ENCODE measurements at regions not wholly inside any gene's neighbourhood (a gene's known extent, or its start where the extent isn't known, plus 50 kb on each side); places are given as distances from the start of the nearest gene placed in this dataset.

DNA sequence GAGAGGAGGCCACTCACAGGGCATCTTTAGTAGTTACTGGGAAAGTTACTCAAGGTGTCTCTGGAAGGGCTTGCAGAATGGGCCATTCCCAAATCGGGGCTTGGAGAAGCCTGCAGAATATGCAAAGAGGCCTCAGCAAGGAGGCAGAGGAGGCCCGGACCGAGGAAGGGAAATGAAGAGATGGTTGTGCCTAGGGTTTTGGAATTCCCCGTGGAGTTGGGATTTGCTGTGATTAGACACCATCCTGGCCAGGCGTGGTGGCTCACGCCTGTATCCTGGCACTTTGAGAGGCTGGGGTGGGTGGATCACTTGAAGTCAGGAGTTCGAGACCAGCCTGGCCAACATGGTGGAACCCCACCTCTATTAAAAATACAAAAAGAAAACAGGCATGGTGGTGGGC lies 193.0 kb downstream of the IRF8 start:
- no peak for DNase-seq (ENCODE audit: low read depth)

DNA sequence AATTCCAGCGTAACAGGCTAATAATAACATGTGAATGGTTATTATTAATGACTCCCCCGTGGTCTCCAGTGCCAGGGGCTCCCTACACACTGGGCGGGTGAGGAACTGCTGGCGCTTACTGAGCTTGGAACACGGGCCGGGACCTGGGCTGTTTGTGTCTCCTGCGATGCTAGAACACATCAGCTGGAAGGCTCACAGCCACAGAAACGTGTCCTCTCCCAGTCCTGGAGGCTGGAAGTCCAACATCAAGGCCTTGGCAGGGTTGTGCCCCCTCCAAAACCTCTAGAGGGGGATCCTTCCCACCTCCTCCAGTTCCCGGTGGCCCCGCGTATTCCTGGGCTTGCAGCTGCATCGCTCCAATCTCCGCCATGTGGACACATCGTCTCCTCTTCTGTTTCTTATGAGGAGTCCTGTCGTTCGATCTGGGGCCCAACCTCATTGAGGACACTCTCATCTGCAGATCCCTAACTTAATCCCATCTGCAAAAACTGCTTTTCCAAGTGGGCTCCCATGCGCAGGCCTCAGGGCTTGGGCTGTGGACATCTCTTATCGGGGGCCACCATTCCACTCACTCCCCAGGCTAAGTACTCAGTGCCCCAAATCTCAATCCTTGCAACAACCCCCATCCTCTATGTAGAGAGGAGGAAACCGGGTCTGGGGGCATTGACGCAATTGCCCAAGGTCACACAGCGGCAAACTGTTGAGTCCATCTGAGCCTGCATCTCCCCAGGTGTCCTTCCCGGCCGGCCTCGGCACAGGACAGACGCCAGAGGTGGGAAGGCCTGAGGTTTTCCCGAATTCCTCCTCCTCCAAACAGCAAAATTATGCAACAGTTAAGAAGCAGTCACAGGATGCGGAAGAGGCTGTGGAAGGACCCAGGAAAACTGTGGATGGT lies 193.9 kb downstream of the IRF8 start:
- no peak for DNase-seq (ENCODE audit: low read depth)

DNA sequence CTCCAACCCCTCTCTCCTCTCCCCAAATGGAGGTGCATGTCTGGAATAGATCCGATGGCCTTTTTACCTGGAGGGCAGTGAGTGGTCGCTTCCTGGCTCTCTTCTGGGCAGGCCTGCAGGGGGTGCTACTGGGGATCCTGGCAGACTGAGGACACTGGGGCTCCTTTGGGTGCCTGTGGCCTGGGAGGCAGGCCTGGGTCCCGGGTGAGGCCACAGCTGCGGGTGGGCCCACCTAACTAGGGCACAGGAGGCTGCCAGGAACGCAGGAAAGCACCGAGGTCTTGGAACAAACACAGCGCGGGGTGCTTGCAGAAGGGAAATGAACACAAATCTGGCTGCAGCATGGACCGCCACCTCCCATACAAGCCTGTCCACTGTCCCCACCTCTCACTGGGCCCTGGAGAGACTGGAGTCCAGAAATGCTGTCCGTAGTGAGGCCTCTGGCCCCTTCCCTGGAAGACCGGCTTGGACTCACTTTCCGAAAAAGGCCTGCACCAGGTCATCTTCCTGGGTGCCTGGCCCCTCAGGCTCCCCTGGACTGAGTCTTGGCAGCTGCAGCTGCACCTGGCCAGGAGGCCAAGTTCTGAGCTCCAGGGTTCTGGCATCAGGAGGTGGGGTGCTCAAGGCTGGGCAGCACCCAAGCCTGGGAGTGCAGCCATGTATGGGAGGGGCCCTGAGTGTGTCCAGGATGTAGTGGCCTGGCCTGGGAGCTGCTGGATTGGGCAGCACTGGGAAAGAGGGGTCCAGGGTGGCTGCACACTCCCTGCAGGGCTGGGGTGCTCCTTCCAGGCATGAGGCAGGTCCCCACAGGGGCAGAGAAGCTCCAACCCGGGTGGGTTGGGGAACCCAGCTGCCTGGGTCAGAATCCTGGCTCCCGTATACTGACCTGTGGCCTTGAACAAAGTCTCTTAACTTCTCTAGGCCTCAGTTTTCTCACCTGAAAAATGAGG lies 195.1 kb downstream of the IRF8 start:
- DNase-seq (ENCODE audit: low read depth): no peak

DNA sequence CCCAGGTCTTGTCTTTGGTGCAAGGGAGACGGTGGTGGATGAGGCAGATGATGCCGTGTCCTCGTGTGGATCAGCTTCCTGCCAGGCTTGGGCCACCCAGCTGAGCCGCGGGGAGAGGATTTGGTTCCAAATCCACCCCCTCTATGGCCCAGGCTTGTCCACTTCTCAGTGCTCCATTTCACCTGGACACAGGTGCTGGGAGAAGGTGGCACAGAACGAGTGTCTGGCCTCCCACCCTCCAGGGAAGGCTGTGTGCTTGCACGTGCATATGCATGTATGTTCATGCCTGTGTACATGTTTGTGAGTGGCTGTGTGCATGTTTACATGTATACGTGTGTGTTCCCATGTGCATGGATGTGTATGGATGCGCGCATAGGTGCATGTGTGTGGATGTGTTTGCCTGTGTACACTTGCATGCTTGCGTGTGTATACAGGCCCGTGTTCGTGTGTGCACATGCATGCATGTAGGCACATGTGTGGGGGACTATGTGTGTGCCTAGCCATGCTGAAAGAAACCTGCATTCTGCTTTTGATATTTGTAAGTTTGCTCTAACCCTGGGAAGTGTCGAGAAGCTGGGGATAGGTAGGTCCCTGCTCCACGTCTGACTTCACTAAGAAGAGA lies 196.3 kb downstream of the IRF8 start:
- DNase-seq (ENCODE audit: low read depth): no peak

DNA sequence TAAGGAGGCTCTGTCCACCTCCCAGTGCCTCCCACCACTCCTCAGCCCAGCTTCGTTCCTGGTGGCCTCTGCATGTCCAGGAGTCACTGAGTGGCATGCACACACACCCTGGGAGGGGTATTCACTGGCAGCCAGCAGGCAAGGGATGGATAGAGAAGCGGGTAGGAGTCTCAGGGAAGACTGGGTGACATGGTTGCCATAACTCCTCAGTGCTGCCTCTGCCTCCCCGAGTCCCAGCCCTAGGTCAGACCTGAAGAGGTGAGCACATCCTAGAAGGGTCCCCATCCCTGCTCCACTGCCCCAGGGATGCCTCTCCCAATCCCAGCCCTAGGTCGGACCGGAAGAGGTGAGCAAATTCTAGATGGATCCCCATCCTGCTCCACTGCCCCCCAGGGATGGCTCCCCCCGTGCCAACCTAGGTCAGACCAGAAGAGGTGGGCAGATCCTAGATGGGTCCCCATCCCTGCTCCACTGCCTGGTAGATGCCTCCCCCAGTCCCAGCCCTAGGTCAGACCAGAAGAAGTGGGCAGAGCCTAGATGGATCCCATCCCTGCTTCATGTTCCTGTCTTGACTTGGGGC lies 197.0 kb downstream of the IRF8 start:
- DNase-seq (ENCODE audit: low read depth): no peak

DNA sequence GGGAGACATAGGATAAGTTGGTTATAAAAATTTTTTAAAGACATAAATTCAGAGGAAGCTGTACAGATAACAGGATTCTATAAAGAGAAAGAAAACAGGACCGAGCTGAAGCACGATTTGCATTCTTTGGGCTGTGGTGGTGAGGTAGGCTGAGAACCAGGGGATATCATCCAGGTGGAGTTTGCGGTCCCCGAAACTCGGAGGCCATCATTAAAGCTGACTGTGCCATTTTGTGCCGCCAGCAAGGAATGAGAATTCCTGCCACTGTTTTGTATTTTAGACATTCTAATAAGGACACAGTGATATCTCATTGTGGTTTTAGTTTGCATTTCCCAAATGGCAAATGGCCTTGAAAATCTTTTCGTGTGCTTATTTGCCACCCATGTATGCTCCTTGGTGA lies 197.9 kb downstream of the IRF8 start:
- no peak for DNase-seq (ENCODE audit: low read depth)

DNA sequence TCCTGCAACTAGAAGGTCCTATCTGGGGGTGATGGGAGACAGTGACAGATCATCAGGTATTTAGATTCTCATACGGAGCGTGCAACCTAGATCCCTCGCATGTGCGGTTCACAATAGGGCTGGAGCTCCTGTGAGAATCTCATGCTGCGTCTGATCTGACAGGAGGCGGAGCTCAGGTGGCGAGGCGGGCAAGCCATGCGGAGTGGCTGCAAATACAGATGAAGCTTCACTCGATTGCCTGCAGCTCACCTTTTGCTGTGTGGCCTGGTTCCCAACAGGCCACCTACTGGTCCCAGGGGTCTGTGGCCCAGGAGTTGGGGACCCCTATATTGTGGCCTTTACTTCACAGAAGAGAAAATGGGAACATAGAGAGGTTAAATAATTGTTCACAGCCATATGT lies 200.4 kb downstream of the IRF8 start:
- no peak for DNase-seq (ENCODE audit: low read depth)

DNA sequence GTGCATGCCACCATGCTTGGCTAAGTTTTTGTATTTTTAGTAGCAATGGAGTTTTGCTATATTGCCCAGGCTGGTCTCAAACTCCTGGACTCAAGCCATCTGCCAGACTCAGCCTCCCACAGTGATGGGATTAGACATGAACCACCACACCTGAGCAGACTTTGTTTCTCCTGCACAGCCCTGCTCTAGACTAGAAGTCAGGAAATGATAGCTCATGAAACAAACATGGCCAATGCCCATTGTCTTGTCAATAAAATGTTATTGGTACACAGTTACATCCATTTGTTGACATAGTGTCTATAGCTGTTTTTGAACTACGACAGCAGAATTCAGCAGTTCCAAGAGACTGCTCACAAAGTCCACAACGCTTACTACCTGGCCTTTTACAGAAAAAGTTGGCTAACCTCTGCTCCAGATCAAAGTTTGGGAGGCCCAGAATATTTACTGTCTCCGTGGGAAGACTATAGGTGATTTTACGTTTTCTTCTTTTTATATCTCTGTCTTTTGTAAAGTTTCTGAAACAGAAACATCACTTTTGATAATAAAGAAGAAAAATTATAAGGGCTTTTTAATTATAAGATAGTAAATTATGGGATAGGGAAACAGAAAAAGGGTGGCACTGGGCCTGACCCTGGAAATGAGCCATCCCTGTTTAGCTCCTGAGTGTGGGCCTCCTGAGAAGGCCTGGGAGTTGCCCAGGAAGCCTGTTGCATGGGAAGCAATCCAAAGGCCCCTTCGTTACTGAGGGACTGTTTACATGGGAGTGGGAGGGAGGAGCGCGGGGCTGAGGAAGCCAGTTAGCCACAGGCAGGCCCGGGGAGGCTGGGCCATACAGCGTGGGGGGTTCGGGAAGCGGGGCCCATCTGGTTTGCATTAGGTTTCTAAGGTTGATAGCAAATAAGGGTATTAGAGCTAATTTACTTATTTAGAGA lies 201.5 kb downstream of the IRF8 start:
- DNase-seq (ENCODE audit: low read depth): no peak

DNA sequence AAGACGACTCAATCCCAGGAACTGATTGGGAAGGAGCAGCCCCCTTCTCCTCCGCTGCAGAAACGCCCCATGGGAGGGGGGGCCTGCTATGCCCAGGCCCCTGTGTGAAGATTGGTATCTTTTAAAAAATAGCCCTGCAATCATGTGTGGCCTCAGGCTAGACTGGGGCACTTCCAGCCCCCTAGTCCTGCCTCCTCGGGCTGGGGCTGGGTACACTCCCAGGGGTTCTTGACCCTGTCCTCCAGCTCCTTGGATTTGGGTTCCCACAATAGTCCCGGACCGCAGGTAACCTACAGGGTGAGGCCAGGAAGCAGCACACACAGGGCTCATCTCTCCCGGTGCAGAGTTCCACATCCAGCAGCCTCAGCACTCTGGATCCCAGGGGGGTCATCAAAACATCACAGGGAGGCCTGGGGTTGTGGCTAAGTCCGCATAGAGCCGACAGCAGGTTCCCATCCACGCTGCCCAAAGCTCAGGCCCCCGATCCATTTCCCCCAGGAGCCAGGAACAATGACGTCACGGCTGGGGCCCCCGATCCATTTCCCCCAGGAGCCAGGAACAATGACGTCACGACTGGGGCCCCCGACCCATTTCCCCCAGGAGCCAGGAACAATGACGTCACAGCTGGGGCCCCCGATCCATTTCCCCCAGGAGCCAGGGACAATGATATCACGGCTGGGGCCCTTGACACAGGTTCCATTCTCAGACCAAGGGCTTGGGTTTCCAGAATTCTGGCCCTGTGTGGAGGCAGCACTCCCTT lies 202.4 kb downstream of the IRF8 start:
- no peak for DNase-seq (ENCODE audit: low read depth)

DNA sequence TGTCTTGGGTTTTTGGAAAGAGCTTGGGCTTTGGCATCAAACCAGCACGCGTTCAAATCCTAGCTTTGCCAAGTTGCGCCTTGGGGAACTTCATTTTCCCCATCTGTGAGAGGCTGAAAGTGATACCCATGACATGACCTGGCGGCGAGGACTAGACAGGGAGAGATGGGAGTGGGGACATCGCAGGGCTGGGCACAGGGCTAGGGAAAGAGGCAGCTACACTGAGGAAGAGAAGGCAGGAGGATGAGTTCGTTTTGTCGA lies 202.9 kb downstream of the IRF8 start:
- DNase-seq (ENCODE audit: low read depth): no peak

DNA sequence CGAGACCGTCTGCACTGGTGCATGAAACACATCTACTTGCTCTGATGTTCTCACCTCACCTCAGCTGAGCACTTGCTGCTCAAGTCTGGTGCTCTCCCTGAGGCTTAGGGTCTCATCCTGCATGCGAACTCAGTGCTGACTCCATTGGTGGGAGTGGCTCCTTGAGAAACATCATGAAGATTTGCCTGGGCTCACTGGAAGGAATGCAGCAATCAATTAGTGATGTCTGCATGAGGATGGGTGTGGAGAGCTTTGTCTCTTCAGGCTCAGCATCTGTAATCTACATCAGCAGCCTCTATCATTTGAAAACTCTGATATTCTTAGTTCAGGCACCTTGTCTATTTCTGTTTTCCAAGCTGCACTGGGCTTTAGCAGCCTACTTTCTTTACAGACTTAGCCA lies 204.4 kb downstream of the IRF8 start:
- no peak for DNase-seq (ENCODE audit: low read depth)

DNA sequence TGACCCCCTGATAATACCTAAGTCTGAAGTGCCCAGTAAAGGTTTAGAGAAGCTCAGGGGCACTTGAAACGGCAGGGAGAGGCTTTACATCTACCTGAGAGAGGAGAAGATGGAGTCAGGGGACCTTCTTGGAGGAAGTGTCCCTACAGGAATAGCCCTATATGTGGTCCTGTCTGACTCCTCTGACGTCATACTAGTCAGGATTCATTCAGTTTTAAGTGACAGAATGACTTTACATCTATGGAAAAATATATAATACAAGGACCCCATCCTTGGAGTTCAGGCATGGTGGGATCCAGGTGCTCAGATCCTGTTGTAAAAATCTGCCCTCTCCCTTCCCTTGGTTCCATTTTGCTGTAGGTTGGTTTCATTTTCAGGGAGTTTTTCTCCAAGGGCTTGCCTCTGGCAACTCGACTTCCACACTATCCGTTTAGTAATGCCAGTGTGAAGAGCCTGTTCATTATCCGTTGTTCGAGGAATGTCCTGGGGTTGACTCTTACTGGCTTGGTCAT lies 205.6 kb downstream of the IRF8 start:
- no peak for DNase-seq (ENCODE audit: low read depth)

DNA sequence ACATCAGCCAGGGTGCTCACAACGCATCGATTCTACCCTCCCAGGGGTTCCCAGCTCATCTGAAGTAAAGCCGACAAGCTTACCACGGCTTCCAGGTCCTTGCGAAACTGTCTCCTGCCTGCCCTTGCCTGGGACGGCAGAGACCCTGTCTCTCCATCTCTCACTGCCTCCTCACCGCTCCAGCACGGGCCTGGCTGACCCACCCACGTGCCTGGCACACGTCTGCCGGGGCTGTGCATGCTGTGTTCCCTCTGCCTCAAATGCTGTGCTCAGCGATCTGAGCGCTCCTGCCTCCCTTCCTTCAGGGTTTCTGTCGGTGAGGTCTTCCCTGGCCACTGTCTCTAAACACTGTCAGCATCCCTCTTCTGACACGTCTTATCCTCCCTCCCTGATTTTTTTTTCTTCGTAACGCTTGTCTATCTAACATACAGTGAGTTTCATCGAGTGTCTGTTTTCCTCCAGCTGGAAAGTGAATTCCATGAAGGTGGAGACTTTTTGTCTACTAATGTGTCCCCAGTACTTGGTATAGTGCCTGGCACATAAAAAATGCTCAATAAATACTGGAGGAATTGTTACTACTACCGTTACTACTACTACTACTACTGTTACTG lies 208.4 kb downstream of the IRF8 start:
- no peak for DNase-seq (ENCODE audit: low read depth)

DNA sequence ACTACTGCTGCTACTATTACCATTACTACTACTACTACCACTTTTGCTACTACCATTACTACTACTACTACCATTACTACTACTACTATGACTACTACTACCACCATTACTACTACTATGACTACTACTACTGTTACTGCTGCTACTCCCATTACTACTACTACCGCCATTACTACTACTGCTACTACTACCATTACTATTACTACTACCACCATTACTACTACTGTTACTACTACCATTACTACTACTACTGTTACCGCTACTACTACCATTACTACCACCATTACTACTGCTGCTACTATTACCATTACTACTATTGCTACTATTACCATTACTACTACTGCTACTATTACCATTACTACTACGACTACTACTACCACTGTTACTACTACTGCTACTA lies 209.1 kb downstream of the IRF8 start:
- DNase-seq (ENCODE audit: low read depth): no peak

DNA sequence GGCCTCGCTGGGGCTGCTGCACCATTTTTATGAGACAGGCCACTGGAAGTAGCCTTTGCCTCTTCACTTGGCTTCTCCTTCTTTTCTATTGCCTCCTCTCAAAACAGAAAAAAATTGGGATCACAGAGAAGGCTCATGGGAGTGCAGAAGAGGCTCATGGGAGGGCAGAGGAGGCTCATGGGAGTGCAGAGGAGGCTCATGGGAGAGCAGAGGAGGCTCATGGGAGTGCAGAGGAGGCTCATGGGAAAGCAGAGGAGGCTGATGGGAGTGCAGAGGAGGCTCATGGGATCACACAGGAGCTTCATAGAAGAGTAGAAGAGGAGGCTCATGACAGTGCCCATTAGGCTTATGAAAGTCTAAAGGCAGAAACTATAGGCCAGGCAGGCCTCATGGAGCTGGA lies 211.2 kb downstream of the IRF8 start:
- no peak for DNase-seq (ENCODE audit: low read depth)

DNA sequence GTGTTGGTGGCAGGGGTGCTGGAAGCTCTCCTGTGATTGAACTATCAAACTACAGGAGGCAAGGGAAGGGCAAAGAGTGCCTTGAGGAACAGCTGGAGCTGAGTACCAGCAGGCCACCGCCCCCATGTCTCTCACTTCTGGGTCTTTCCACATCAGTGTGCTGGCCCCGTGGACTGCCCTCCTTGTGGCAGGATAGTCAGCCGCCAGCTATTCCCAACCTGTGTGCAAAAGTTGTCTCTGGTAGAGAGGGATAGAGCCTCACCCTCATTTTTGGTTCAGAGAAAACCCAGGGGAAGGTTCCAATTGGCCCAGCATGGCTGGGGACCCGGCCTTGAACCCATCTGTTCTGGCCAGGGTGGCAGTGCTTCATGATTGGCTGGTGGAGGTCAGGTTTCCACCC lies 211.8 kb downstream of the IRF8 start:
- no peak for DNase-seq (ENCODE audit: low read depth)

DNA sequence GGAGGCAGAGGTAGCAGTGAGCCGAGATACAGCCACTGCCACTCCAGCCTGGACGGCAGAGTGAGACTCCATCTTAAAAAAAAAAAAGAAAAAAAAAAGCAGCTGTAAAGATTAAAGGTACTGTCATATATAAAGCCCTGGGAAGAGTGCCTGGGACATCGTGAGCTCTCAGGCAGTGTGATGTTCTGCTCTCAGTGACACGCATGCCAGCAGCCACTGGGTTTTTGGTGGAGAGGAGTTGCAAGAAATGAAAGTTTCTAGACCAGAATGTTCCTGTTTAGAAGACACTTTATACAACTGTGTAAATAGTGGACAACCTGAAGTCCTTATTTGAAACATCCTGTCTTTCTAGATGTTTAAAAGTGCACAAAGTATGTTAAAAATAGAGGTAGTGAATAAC lies 213.2 kb downstream of the IRF8 start:
- no peak for DNase-seq (ENCODE audit: low read depth)

DNA sequence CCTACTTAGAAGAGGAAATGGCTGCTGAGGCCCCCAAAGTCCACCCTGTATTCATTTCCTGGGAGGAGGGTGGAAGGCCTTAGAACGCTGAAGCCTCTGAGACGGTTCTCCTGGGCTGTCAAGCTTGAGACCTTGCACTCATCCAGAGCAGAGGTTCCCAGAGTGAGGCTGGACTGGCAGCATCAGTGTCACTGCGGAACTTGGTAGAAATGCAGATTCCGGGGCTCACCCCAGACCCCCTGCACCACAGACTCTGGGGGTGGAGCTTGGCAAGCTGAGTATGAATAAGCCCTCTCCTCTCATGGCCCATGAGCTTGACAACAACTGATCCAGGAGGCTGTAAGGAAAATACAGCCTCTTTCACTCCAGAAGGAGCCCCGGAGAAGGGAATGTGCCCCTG lies 218.3 kb downstream of the IRF8 start:
- DNase-seq (ENCODE audit: low read depth): no peak

DNA sequence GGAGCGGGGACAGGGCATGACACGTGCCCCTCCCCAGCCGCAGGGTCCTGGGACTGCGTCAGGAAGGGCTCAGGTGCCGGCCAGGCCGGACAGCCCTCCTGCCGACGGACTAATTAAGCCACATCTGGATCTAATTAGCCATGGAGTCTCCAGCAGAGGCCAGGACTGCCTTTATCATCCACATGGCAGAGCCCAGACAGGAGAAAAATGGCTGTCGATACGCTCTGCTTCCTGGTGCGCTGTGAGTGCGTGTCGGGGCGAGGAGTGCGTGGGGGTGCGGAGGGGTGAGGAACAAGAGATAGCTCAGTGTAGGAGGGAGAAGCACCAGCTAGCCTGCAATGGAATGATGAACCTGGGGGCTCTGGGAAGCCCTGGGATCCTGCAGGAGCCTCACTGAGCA lies 218.8 kb downstream of the IRF8 start:
- no peak for DNase-seq (ENCODE audit: low read depth)

Measured in activated gamma-delta T cell treated with anti-CD3 and anti-CD28 coated beads, Interleukin-2, amount 50 U/mL, for 16 hours (primary cell).